GM18868 (cell line): ENCODE measurements at regions not wholly inside any gene's neighbourhood (a gene's known extent, or its start where the extent isn't known, plus 50 kb on each side); places are given as distances from the start of the nearest gene placed in this dataset.
"Not testable (repeated sequence)": the region's sequence is repeated elsewhere in the genome, so short reads cannot be mapped to it uniquely, and the experiment has no call there.

Experiments
- ATAC-seq: cut with Tn5 transposase; IDR thresholded peaks from one replicate; pipeline ENCODE4 v1.9.1; 2021; ENCODE audit warnings: mild to moderate bottlenecking, moderate library complexity; ENCODE audit not compliant: unreplicated experiment

- ATAC-seq: no peak
Observed at GRCh38 chr4:181043486-181043885, 1199.7 kb upstream of the TENM3 start.

- no peak for ATAC-seq
Observed at GRCh38 chr4:181046809-181047208, 1196.4 kb upstream of the TENM3 start.

- ATAC-seq: no peak
Observed at GRCh38 chr4:181051931-181052330, 1191.3 kb upstream of the TENM3 start.

GRCh38 chr4:181061787-181062186 is 1181.4 kb upstream of the TENM3 start:
- ATAC-seq: no peak

GRCh38 chr4:181063212-181063611 is 1180.0 kb upstream of the TENM3 start:
- ATAC-seq: no peak

GRCh38 chr4:181077341-181077740 is 1165.9 kb upstream of the TENM3 start:
- ATAC-seq: no peak

GRCh38 chr4:181078196-181078595 is 1165.0 kb upstream of the TENM3 start:
- no peak for ATAC-seq

- ATAC-seq: no peak
Observed at GRCh38 chr4:181083757-181084361, 1159.3 kb upstream of the TENM3 start.

- no peak for ATAC-seq
Observed at GRCh38 chr4:181085557-181085956, 1157.6 kb upstream of the TENM3 start.

GRCh38 chr4:181105487-181105886 is 1137.7 kb upstream of the TENM3 start:
- ATAC-seq: no peak

- ATAC-seq: no peak
Observed at GRCh38 chr4:181106398-181106797, 1136.8 kb upstream of the TENM3 start.

- ATAC-seq: no peak
Observed at GRCh38 chr4:181108237-181108636, 1135.0 kb upstream of the TENM3 start.

- no peak for ATAC-seq
Observed at GRCh38 chr4:181119186-181119585, 1124.0 kb upstream of the TENM3 start.

- no peak for ATAC-seq
Observed at GRCh38 chr4:181121733-181122132, 1121.5 kb upstream of the TENM3 start.

- no peak for ATAC-seq
Observed at GRCh38 chr4:181127171-181127570, 1116.0 kb upstream of the TENM3 start.

GRCh38 chr4:181130317-181130716 is 1112.9 kb upstream of the TENM3 start:
- ATAC-seq: not testable (repeated sequence)

GRCh38 chr4:181137351-181137750 is 1105.9 kb upstream of the TENM3 start:
- ATAC-seq: no peak

- no peak for ATAC-seq
Observed at GRCh38 chr4:181138116-181138515, 1105.1 kb upstream of the TENM3 start.

- ATAC-seq: no peak
Observed at GRCh38 chr4:181140037-181140603, 1103.1 kb upstream of the TENM3 start.

GRCh38 chr4:181143250-181143854 is 1099.8 kb upstream of the TENM3 start:
- ATAC-seq: peak; percentile 92

- ATAC-seq: no peak
Observed at GRCh38 chr4:181146051-181146450, 1097.2 kb upstream of the TENM3 start.

GRCh38 chr4:181147416-181147951 is 1095.7 kb upstream of the TENM3 start:
- no peak for ATAC-seq
